ENCODE measurements at regions not wholly inside any gene's neighbourhood (a gene's known extent, or its start where the extent isn't known, plus 50 kb on each side); places are given as distances from the start of the nearest gene placed in this dataset.
"Not testable (repeated sequence)": the region's sequence is repeated elsewhere in the genome, so short reads cannot be mapped to it uniquely, and the experiment has no call there.

- no peak for DNase-seq (ENCODE audit: low spot score)
- intact Hi-C loops (cut with DNase I), result no loop called here
Observed at GRCh38 chr2:52269696-52270485, 1238.0 kb upstream of the NRXN1 start.

GRCh38 chr2:52264911-52265310 is 1233.0 kb upstream of the NRXN1 start:
- no peak for DNase-seq (ENCODE audit: low spot score)
- intact Hi-C loops (cut with DNase I), result no loop called here

GRCh38 chr2:52264488-52264887 is 1232.6 kb upstream of the NRXN1 start:
- intact Hi-C loops (cut with DNase I), result no loop called here
- DNase-seq (ENCODE audit: low spot score), result no peak

- no peak for DNase-seq (ENCODE audit: low spot score)
- intact Hi-C loops (cut with DNase I), result no loop called here
Observed at GRCh38 chr2:52260904-52261303, 1229.0 kb upstream of the NRXN1 start.

DNA sequence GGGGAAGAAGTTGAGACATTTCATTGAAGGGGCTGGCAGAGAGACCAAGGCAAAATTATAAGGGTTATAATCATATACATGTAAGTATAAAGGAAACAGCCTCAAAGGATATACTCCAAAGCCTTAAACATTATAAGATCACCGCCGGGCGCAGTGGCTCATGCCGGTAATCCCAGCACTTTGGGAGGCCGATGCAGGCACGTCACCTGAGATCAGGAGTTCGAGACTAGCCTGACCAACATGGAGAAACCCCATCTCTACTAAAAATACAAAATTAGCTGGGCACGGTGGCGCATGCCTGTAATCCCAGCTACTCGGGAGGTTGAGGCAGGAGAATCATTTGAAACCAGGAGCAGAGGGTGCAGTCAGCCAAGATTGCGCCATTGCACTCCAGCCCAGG is 1227.0 kb upstream of the NRXN1 start:
- DNase-seq (ENCODE audit: low spot score); intact Hi-C loops (cut with DNase I): not testable (repeated sequence)

DNA sequence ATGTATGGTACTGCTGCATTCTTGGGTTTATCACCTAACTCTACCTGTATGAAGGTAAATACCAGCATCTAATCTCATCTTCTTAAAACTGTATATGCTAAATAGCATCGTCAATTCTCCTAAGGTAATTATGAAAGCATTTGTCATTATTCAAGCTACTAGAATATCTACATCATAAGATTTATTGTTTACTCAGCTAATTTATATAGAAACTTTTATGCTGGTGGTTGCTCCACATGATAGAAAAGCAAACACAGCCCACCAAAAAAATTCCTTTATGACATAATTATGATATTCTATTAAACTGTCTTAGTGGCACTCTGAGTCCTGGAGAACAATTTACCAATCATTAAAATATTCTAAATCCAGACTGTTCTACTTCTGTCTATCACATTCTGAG is 1226.1 kb upstream of the NRXN1 start:
- DNase-seq (ENCODE audit: low spot score), result no peak
- intact Hi-C loops (cut with DNase I), result no loop called here

- no peak for DNase-seq (ENCODE audit: low spot score)
- intact Hi-C loops (cut with DNase I), result no loop called here
Observed at GRCh38 chr2:52253416-52253980, 1221.6 kb upstream of the NRXN1 start.

GRCh38 chr2:52238782-52239181 is 1206.8 kb upstream of the NRXN1 start:
- intact Hi-C loops (cut with DNase I), result no loop called here
- no peak for DNase-seq (ENCODE audit: low spot score)

GRCh38 chr2:52222128-52222527 is 1190.2 kb upstream of the NRXN1 start:
- DNase-seq (ENCODE audit: low spot score), result no peak
- intact Hi-C loops (cut with DNase I), result no loop called here

DNA sequence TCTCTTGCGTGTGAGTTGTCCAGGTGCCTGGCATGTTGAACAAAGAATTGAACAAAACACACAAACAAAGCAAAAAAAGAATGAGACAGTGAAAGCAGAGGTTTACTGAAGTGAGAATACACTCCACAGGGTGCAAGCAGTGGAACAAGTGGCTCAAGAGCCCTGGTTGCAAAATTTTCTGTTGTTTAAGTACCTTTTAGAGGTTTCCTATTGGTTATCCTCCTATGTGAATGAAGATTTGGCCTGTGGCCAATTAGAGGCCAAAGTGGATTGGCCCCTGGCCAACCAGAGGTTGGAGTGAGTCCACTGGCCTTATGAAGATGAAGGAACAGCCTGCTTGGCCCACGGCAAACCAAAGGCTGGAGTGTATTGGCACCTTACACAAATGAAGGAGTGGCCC is 1188.5 kb upstream of the NRXN1 start:
- DNase-seq (ENCODE audit: low spot score), result no peak
- intact Hi-C loops (cut with DNase I), result no loop called here

GRCh38 chr2:52210611-52211010 is 1178.7 kb upstream of the NRXN1 start:
- DNase-seq (ENCODE audit: low spot score), result no peak
- intact Hi-C loops (cut with DNase I), result no loop called here

DNA sequence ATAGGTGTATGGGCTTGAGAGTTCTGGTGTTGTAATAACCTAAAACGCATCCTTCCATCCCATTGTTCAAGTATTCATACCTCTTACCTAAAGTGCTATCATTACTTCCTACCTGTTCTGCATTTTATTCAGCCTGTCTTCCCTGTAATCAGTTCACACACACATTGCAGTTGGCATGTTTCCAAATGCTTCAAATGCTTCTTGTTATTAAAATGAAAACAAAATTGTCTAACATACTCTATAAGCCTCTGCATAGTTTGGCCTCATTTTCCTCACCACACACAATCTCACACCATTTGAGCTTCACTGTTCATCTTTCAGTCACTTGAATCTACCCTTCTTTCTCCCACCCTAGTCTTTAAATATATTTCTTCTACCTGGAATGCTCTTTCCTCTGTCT is 1178.2 kb upstream of the NRXN1 start:
- no peak for DNase-seq (ENCODE audit: low spot score)
- intact Hi-C loops (cut with DNase I), result no loop called here

GRCh38 chr2:52194342-52194741 is 1162.4 kb upstream of the NRXN1 start:
- intact Hi-C loops (cut with DNase I), result no loop called here
- DNase-seq (ENCODE audit: low spot score), result no peak

GRCh38 chr2:52193804-52194203 is 1161.9 kb upstream of the NRXN1 start:
- intact Hi-C loops (cut with DNase I), result no loop called here
- no peak for DNase-seq (ENCODE audit: low spot score)

DNA sequence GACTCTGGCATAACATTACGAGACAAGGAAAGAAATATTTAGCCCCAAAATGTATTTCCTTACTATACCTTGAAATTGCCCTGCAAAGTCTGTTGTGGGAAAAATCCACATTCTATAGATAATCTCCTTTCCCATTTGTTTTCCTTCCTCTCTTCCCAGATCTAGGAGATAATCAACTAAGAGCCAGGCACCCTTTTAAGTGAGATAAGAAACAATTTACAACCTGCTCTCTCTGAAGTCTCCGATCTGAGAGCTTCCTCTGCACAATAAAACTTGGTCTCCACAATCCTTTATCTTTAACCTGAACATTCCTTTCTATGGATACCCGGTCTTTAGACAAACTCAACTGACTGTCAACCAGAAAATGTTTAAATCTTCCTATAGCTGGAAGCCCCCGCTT is 1160.7 kb upstream of the NRXN1 start:
- no peak for DNase-seq (ENCODE audit: low spot score)
- intact Hi-C loops (cut with DNase I), result no loop called here

DNA sequence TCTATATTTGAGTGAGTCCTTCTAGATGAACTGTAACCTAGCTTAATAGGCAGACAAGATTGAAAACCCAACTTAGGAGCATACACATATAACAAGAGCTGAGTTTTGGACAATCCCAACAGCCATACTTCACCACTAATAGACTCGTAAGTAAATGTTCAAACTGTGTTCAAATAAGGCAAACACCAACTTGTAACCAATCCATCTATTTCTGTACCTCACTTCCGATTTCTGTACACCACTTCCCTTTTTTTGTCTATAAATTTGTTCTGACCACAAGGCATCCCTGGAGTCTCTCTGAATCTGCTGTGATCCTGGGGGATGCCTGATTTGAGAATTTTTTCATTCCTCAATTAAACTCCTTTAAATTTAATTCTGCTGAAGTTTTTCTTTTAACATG is 1149.1 kb upstream of the NRXN1 start:
- intact Hi-C loops (cut with DNase I), result no loop called here
- no peak for DNase-seq (ENCODE audit: low spot score)

DNA sequence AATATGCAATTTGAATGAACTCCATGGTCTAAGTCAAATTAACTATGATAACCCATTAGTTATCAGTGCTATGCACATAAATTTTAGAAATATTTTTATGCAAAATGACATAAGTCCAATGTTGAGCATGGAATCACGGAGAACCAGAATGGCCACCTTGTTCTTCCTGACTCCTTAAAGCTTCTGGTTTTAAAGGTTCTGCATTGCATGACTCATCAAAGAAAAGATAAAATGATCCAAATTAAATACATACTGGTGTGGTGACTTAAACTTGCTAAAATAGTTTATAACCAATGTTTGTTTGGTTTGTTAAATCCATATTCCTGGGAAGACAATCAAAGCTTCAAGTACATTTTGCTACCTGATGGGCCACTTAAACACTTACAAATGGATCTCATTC is 1146.9 kb upstream of the NRXN1 start:
- no peak for DNase-seq (ENCODE audit: low spot score)
- intact Hi-C loops (cut with DNase I), result no loop called here

DNA sequence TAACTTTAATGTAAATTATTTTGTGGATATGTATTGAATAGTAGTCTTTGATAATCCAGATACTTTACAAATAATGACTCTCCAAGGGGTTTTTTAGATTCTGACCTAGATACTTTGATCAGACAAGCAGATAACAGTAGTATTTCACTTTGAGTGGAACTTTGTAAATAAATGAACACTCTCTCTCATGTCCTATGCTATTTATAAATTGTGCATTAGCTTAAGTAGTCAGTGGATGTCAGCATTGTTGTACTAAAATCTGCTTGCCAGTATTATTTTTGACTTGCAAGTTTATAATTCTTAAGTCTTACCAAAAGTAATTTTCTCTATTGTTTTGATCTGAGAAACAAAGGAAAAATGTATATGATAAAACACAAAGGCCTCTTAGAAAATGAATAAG is 1113.1 kb upstream of the NRXN1 start:
- no peak for DNase-seq (ENCODE audit: low spot score)
- intact Hi-C loops (cut with DNase I), result loop anchor here in 1 of 2 donors (10.0 kb wide), 1 partner anchor 1670 kb away; no protein-coding TSS in a partner anchor

- intact Hi-C loops (cut with DNase I), result loop anchor here in 1 of 2 donors (10.0 kb wide), 1 partner anchor 1670 kb away; no protein-coding TSS in a partner anchor
- DNase-seq (ENCODE audit: low spot score), result no peak
Observed at GRCh38 chr2:52144590-52144989, 1112.7 kb upstream of the NRXN1 start.

GRCh38 chr2:52141076-52141475 is 1109.1 kb upstream of the NRXN1 start:
- intact Hi-C loops (cut with DNase I), result loop anchor here in 1 of 2 donors (10.0 kb wide), 1 partner anchor 1674 kb away; no protein-coding TSS in a partner anchor
- no peak for DNase-seq (ENCODE audit: low spot score)

GRCh38 chr2:52139241-52139640 is 1107.3 kb upstream of the NRXN1 start:
- intact Hi-C loops (cut with DNase I), result no loop called here
- DNase-seq (ENCODE audit: low spot score), result no peak

All from posterior vena cava (tissue), 2 donors.